HepG2 (cell line): ENCODE measurements at regions not wholly inside any gene's neighbourhood (a gene's known extent, or its start where the extent isn't known, plus 50 kb on each side); places are given as distances from the start of the nearest gene placed in this dataset.

Source experiments
- ATAD3A ChIP-seq: sonication (generic); formaldehyde crosslinking; IDR thresholded peaks from 2 replicates; pipeline ENCODE4 v1.4.0; 2020; ENCODE audit warnings: missing genetic modification reagents
- FOXJ3 ChIP-seq: sonication (generic); formaldehyde crosslinking; IDR thresholded peaks from 2 replicates; pipeline ENCODE4 v1.4.0; 2020; ENCODE audit warnings: missing genetic modification reagents, mild to moderate bottlenecking, borderline replicate concordance
- GLI4 ChIP-seq: sonication (generic); formaldehyde crosslinking; IDR thresholded peaks from 2 replicates; pipeline ENCODE4 v1.5.1; 2020; ENCODE audit warnings: missing genetic modification reagents, mild to moderate bottlenecking, moderate library complexity, borderline replicate concordance
- HOXA5 ChIP-seq: sonication (generic); formaldehyde crosslinking; IDR thresholded peaks from 2 replicates; pipeline ENCODE4 v1.4.0; 2020; ENCODE audit warnings: missing genetic modification reagents
- HOXA7 ChIP-seq: sonication (generic); formaldehyde crosslinking; IDR thresholded peaks from 2 replicates; pipeline ENCODE4 v1.8.1; 2022; ENCODE audit warnings: mild to moderate bottlenecking, missing genetic modification reagents, moderate library complexity
- MLLT10 ChIP-seq: sonication (generic); formaldehyde crosslinking; IDR thresholded peaks from 2 replicates; pipeline ENCODE4 v1.4.0; 2020; ENCODE audit warnings: missing genetic modification reagents
- MXD4 ChIP-seq: IDR thresholded peaks from 2 replicates; pipeline ENCODE4 v1.6.1; 2016; ENCODE audit warnings: mild to moderate bottlenecking, missing biosample characterization, missing genetic modification reagents
- NR1H2 ChIP-seq: sonication (generic); formaldehyde crosslinking; IDR thresholded peaks from 2 replicates; pipeline ENCODE4 v1.8.1; 2022; ENCODE audit warnings: low read depth, missing genetic modification reagents, borderline replicate concordance
- PHF5A ChIP-seq: IDR thresholded peaks from one replicate; pipeline ENCODE4 v1.6.1; 2018; ENCODE audit warnings: low read depth, missing genetic modification reagents; ENCODE audit not compliant: unreplicated experiment
- RXRB ChIP-seq: IDR thresholded peaks from 2 replicates; pipeline ENCODE4 v1.6.1; 2016; ENCODE audit warnings: borderline replicate concordance, missing genetic modification reagents, missing compliant biosample characterization
- ZNF350 ChIP-seq: sonication (generic); formaldehyde crosslinking; IDR thresholded peaks from 2 replicates; pipeline ENCODE4 v1.4.0; 2020; ENCODE audit warnings: mild to moderate bottlenecking, low read depth, missing genetic modification reagents, borderline replicate concordance
- ZNF484 ChIP-seq: sonication (generic); formaldehyde crosslinking; IDR thresholded peaks from 2 replicates; pipeline ENCODE4 v1.5.1; 2020; ENCODE audit warnings: mild to moderate bottlenecking, low read depth, missing genetic modification reagents, borderline replicate concordance
- ZNF543 ChIP-seq: sonication (generic); formaldehyde crosslinking; IDR thresholded peaks from 2 replicates; pipeline ENCODE4 v1.4.0; 2020; ENCODE audit warnings: mild to moderate bottlenecking, missing genetic modification reagents
- ZNF768 ChIP-seq: sonication (generic); formaldehyde crosslinking; IDR thresholded peaks from 2 replicates; pipeline ENCODE4 v1.4.0; 2020; ENCODE audit warnings: missing genetic modification reagents
- TF ChIP-seq, protein P1 (sequence below): sonication (generic); formaldehyde crosslinking; IDR thresholded peaks from 2 replicates; pipeline ENCODE4 v1.4.0; 2020; ENCODE audit warnings: low read depth, missing genetic modification reagents
- TF ChIP-seq, protein P2 (sequence below): sonication (generic); formaldehyde crosslinking; IDR thresholded peaks from 2 replicates; pipeline ENCODE4 v1.5.0; 2020; ENCODE audit warnings: missing genetic modification reagents
- TF ChIP-seq, protein P3 (sequence below): sonication (generic); formaldehyde crosslinking; IDR thresholded peaks from 2 replicates; pipeline ENCODE4 v1.4.0; 2020; ENCODE audit warnings: low read depth, mild to moderate bottlenecking, missing genetic modification reagents
- TF ChIP-seq, protein P4 (sequence below): sonication (generic); formaldehyde crosslinking; IDR thresholded peaks from 2 replicates; pipeline ENCODE4 v1.5.0; 2020; ENCODE audit warnings: mild to moderate bottlenecking, missing genetic modification reagents, borderline replicate concordance
- TF ChIP-seq, protein P5 (sequence below): IDR thresholded peaks from 2 replicates; pipeline ENCODE4 v1.6.1; 2018; ENCODE audit warnings: missing genetic modification reagents

DNA sequence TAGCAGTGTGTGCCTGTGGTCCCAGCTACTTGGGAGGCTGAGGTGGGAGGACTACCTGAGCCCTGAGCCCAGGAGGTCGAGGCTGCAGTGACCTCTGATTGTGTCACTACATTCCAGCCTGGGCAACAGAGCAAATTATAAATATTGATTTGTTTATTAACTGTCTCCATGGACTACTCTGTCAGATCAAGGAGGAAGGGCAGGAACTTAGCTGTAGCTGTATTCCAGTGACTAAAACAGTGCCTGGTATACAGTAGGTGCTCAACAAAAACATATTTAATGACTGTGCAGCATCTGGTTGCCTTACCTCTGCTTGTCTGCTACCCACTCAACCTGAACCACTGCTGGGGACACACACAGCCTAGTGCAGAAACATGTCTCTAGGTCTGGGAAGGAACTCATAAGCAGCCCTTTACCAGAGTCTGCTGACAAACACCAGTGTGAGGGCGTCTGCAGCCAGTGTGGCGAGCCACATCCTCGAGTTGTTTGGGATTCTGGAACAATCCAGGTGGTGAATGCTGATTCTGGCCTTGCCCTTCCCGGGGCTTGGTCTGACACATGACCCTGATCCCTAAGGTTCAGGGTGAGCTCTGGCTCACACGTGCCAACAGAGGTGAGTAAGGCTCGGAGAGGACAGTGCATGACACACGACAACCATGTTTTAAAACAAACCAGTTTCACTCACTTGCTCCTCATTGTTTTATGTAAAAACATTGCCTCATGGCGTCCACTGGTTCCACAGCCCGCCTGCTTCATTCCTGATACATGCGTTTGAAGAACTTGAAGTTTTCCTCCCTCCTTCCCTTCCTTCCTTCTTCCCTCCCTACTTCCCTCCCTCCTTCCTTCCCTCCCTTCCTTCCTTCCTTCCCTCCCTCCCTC is 117.9 kb upstream of the ZNF217 start (continued):
- TF ChIP-seq ZNF350 (CRISPR knock-in tag) (no peak), MLLT10 (CRISPR knock-in tag) (no peak), GLI4 (CRISPR knock-in tag) (peak; percentile 26), MXD4 (CRISPR knock-in tag) (peak; percentile 86; the same call in 1 of the 2 replicates), FOXJ3 (peak; percentile 82), HOXA7 (CRISPR knock-in tag) (no peak), PHF5A (CRISPR knock-in tag) (no peak), ATAD3A (CRISPR knock-in tag) (no peak), ZNF543 (CRISPR knock-in tag) (peak; percentile 68; the same call in 1 of the 2 replicates), NR1H2 (CRISPR knock-in tag) (0 out of 2 replicates have a peak, but pooled peaks have one; percentile 83), ZNF484 (no peak), RXRB (CRISPR knock-in tag) (peak; percentile 65), HOXA5 (CRISPR knock-in tag) (0 out of 2 replicates have a peak, but pooled peaks have one; percentile 57), ZNF768 (0 out of 2 replicates have a peak, but pooled peaks have one; percentile 55)
- TF ChIP-seq, protein P1, sequence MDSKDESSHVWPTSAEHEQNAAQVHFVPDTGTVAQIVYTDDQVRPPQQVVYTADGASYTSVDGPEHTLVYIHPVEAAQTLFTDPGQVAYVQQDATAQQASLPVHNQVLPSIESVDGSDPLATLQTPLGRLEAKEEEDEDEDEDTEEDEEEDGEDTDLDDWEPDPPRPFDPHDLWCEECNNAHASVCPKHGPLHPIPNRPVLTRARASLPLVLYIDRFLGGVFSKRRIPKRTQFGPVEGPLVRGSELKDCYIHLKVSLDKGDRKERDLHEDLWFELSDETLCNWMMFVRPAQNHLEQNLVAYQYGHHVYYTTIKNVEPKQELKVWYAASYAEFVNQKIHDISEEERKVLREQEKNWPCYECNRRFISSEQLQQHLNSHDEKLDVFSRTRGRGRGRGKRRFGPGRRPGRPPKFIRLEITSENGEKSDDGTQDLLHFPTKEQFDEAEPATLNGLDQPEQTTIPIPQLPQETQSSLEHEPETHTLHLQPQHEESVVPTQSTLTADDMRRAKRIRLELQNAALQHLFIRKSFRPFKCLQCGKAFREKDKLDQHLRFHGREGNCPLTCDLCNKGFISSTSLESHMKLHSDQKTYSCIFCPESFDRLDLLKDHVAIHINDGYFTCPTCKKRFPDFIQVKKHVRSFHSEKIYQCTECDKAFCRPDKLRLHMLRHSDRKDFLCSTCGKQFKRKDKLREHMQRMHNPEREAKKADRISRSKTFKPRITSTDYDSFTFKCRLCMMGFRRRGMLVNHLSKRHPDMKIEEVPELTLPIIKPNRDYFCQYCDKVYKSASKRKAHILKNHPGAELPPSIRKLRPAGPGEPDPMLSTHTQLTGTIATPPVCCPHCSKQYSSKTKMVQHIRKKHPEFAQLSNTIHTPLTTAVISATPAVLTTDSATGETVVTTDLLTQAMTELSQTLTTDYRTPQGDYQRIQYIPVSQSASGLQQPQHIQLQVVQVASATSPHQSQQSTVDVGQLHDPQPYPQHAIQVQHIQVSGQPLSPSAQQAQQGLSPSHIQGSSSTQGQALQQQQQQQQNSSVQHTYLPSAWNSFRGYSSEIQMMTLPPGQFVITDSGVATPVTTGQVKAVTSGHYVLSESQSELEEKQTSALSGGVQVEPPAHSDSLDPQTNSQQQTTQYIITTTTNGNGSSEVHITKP (CRISPR knock-in tag): no peak; the same call in 1 of the 2 replicates
- TF ChIP-seq, protein P2, sequence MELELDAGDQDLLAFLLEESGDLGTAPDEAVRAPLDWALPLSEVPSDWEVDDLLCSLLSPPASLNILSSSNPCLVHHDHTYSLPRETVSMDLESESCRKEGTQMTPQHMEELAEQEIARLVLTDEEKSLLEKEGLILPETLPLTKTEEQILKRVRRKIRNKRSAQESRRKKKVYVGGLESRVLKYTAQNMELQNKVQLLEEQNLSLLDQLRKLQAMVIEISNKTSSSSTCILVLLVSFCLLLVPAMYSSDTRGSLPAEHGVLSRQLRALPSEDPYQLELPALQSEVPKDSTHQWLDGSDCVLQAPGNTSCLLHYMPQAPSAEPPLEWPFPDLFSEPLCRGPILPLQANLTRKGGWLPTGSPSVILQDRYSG (CRISPR knock-in tag): no peak
- TF ChIP-seq, protein P3, sequence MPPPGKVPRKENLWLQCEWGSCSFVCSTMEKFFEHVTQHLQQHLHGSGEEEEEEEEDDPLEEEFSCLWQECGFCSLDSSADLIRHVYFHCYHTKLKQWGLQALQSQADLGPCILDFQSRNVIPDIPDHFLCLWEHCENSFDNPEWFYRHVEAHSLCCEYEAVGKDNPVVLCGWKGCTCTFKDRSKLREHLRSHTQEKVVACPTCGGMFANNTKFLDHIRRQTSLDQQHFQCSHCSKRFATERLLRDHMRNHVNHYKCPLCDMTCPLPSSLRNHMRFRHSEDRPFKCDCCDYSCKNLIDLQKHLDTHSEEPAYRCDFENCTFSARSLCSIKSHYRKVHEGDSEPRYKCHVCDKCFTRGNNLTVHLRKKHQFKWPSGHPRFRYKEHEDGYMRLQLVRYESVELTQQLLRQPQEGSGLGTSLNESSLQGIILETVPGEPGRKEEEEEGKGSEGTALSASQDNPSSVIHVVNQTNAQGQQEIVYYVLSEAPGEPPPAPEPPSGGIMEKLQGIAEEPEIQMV: no peak
- TF ChIP-seq, protein P4, sequence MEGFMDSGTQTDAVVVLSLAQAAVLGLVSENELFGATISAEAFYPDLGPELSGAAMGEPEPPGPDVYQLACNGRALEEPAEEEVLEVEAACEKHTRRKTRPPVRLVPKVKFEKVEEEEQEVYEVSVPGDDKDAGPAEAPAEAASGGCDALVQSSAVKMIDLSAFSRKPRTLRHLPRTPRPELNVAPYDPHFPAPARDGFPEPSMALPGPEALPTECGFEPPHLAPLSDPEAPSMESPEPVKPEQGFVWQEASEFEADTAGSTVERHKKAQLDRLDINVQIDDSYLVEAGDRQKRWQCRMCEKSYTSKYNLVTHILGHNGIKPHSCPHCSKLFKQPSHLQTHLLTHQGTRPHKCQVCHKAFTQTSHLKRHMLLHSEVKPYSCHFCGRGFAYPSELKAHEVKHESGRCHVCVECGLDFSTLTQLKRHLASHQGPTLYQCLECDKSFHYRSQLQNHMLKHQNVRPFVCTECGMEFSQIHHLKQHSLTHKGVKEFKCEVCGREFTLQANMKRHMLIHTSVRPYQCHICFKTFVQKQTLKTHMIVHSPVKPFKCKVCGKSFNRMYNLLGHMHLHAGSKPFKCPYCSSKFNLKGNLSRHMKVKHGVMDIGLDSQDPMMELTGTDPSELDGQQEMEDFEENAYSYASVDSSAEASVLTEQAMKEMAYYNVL (CRISPR knock-in tag): 0 out of 2 replicates have a peak, but pooled peaks have one; percentile 42
- TF ChIP-seq, protein P5, sequence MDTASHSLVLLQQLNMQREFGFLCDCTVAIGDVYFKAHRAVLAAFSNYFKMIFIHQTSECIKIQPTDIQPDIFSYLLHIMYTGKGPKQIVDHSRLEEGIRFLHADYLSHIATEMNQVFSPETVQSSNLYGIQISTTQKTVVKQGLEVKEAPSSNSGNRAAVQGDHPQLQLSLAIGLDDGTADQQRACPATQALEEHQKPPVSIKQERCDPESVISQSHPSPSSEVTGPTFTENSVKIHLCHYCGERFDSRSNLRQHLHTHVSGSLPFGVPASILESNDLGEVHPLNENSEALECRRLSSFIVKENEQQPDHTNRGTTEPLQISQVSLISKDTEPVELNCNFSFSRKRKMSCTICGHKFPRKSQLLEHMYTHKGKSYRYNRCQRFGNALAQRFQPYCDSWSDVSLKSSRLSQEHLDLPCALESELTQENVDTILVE (CRISPR knock-in tag): no peak
